ENCODE measurements at regions not wholly inside any gene's neighbourhood (a gene's known extent, or its start where the extent isn't known, plus 50 kb on each side); places are given as distances from the start of the nearest gene placed in this dataset.

GRCh38 chr21:27807596-27807995, 840.7 kb upstream of the ADAMTS5 start:
- TF ChIP-seq REST (IDR thresholded peaks at IDR 0.05; ENCODE audit: unreplicated experiment) = no peak
- TF ChIP-seq POLR2AphosphoS5 (IDR thresholded peaks at IDR 0.05; ENCODE audit: low read depth) = no peak
- no peak for TF ChIP-seq EZH2phosphoT487 (IDR thresholded peaks at IDR 0.05; ENCODE audit: unreplicated experiment)
- no peak overlapping the region for H3K4me3 ChIP-seq
- H3K27me3 ChIP-seq (ENCODE audit: insufficient read depth) = no peaks in the 10 kb centered on the region
- ATAC-seq (no peak), DNase-seq (ENCODE audit: low spot score) (no peak)
- no peaks in the 10 kb centered on the region for H3K79me2 ChIP-seq (replicated peaks; ENCODE audit: insufficient read depth)
- H3K4me1 ChIP-seq (ENCODE audit: insufficient read depth) = peaks cover 3% of the 10 kb centered on the region; the same call in 1 of the 2 replicates
- Mint-ChIP-seq H3K36me3 (ENCODE audit: low read depth) (no peaks in the 10 kb centered on the region), H3K27ac (no peak overlapping the region), H3K4me3 (no peak overlapping the region), H3K27me3 (ENCODE audit: insufficient read depth, low read depth, poor library complexity) (no peaks in the 10 kb centered on the region), H3K4me1 (no peaks in the 10 kb centered on the region), H3K9me3 (no peaks in the 10 kb centered on the region)
- no peak overlapping the region for H3K4me2 ChIP-seq
- H3K36me3 ChIP-seq (ENCODE audit: insufficient read depth) = no peaks in the 10 kb centered on the region
- no peaks in the 10 kb centered on the region for H3K9me2 ChIP-seq (ENCODE audit: insufficient read depth)
- H3F3A ChIP-seq (replicated peaks; ENCODE audit: low read depth) = no peaks in the 10 kb centered on the region
- H3K27ac ChIP-seq (ENCODE audit: low read depth) = no peak overlapping the region
- H2AFZ ChIP-seq = no peak overlapping the region
- H4K20me1 ChIP-seq (replicated peaks; ENCODE audit: insufficient read depth) = no peaks in the 10 kb centered on the region

DNA sequence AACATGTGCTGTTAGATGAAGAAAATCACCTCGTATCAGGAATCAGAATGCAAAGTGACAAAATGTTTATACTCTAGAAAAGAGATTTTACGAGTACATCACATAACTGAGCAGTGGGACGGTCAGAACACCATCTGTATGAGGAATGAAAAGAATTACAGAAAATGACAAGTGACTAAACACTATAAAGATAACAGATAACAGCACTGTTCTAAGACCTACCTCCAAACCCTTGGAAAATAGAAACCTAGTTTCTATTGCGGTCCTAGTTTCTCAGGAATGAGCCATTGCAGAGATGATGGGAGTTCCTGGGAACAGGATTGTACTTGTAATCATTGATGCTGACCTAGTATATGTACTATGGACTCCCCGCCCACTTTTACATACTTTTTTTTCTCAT, 839.4 kb upstream of the ADAMTS5 start:
- H3K27me3 Mint-ChIP-seq (ENCODE audit: insufficient read depth, low read depth, poor library complexity) = no peaks in the 10 kb centered on the region
- ATAC-seq (no peak), DNase-seq (ENCODE audit: low spot score) (no peak)
- H3K4me3 Mint-ChIP-seq = no peak overlapping the region
- no peaks in the 10 kb centered on the region for H3K36me3 Mint-ChIP-seq (ENCODE audit: low read depth)
- Histone ChIP-seq H3K27me3 (ENCODE audit: insufficient read depth) (no peaks in the 10 kb centered on the region), H3K4me1 (ENCODE audit: insufficient read depth) (peaks cover 3% of the 10 kb centered on the region; the same call in 1 of the 2 replicates), H3K36me3 (ENCODE audit: insufficient read depth) (no peaks in the 10 kb centered on the region), H3K79me2 (replicated peaks; ENCODE audit: insufficient read depth) (no peaks in the 10 kb centered on the region), H3K27ac (ENCODE audit: low read depth) (no peak overlapping the region), H3K9me2 (ENCODE audit: insufficient read depth) (no peaks in the 10 kb centered on the region), H3K4me3 (no peak overlapping the region), H2AFZ (no peak overlapping the region), H3K4me2 (no peak overlapping the region), H4K20me1 (replicated peaks; ENCODE audit: insufficient read depth) (no peaks in the 10 kb centered on the region), H3F3A (replicated peaks; ENCODE audit: low read depth) (no peaks in the 10 kb centered on the region)
- H3K4me1 Mint-ChIP-seq = no peaks in the 10 kb centered on the region
- TF ChIP-seq EZH2phosphoT487 (IDR thresholded peaks at IDR 0.05; ENCODE audit: unreplicated experiment) = no peak
- no peak for TF ChIP-seq REST (IDR thresholded peaks at IDR 0.05; ENCODE audit: unreplicated experiment)
- TF ChIP-seq ZNF331 (CRISPR knock-in tag; IDR thresholded peaks at IDR 0.05; ENCODE audit: low read depth) = no peak
- no peaks in the 10 kb centered on the region for H3K9me3 Mint-ChIP-seq
- no peak overlapping the region for H3K27ac Mint-ChIP-seq

All from GM23338 (cell line).